Keratinocyte (primary cell): ENCODE measurements at regions not wholly inside any gene's neighbourhood (a gene's known extent, or its start where the extent isn't known, plus 50 kb on each side); places are given as distances from the start of the nearest gene placed in this dataset.

Experiments used
- DNase-seq: peaks from one replicate; pipeline ENCODE4 v3.0.0-alpha.2; 2011; ENCODE audit warnings: low read depth, missing footprints, low spot score
- FAIRE-seq: peaks from 2 replicates; lab custom pipeline; 2011; peaks lifted over from hg19 to GRCh38; lab: Jason Lieb, UNC
- H2AFZ ChIP-seq: 2 replicates; pipeline ENCODE4 v1.6.0; 2012; ENCODE audit warnings: low read length, control low read depth, inconsistent platforms; ENCODE audit not compliant: control insufficient read depth
- H3K27ac ChIP-seq: 2 replicates; pipeline ENCODE4 v1.5.1; 2011; ENCODE audit warnings: low read length; ENCODE audit not compliant: control insufficient read depth, insufficient read depth
- H3K27me3 ChIP-seq: 3 replicates; pipeline ENCODE4 v1.6.0; 2011; ENCODE audit warnings: low read length; ENCODE audit not compliant: control insufficient read depth, insufficient read depth; ENCODE audit errors: extremely low read depth
- H3K36me3 ChIP-seq, 2 experiments: 2 replicates in 1 of 2; 3 replicates in 1 of 2; pipeline ENCODE4 v1.5.1; 2011; ENCODE audit warnings: low read length in 2 of 2, mild to moderate bottlenecking in 1 of 2; ENCODE audit not compliant: control insufficient read depth in 2 of 2, insufficient read depth in 2 of 2; ENCODE audit errors: extremely low read depth in 1 of 2
- H3K4me1 ChIP-seq: 3 replicates; pipeline ENCODE4 v1.5.1; 2011; ENCODE audit warnings: low read length; ENCODE audit not compliant: control insufficient read depth, insufficient read depth; ENCODE audit errors: extremely low read depth
- H3K4me2 ChIP-seq: 3 replicates; pipeline ENCODE4 v1.6.0; 2011; ENCODE audit warnings: low read depth, low read length; ENCODE audit not compliant: control insufficient read depth, insufficient read depth; ENCODE audit errors: extremely low read depth
- H3K4me3 ChIP-seq, 3 experiments: fragments of 200-600 bp in 1 of 3; sonication (generic) in 1 of 3; 2 replicates in 2 of 3; 3 replicates in 1 of 3; pipeline ENCODE4 v1.5.1; 2011 to 2016; ENCODE audit warnings: low read length in 3 of 3, mild to moderate bottlenecking in 3 of 3, control low read depth in 2 of 3, inconsistent platforms in 1 of 3, low read depth in 1 of 3, mixed read lengths in 1 of 3, mixed run types in 1 of 3, moderate library complexity in 1 of 3; ENCODE audit not compliant: control insufficient read depth in 2 of 3, insufficient read depth in 2 of 3; ENCODE audit errors: extremely low read depth in 1 of 3
- H3K79me2 ChIP-seq: 2 replicates; pipeline ENCODE4 v1.6.0; 2012; ENCODE audit warnings: low read length; ENCODE audit not compliant: control insufficient read depth, insufficient read depth
- H3K9ac ChIP-seq: 3 replicates; pipeline ENCODE4 v1.6.0; 2011; ENCODE audit warnings: low read length; ENCODE audit not compliant: control insufficient read depth, insufficient read depth; ENCODE audit errors: extremely low read depth
- H3K9me1 ChIP-seq: 3 replicates; pipeline ENCODE4 v1.6.0; 2011; ENCODE audit warnings: low read length; ENCODE audit not compliant: control insufficient read depth, insufficient read depth; ENCODE audit errors: extremely low read depth
- H3K9me3 ChIP-seq: 2 replicates; pipeline ENCODE4 v1.5.1; 2012; ENCODE audit warnings: low read depth, low read length; ENCODE audit not compliant: control insufficient read depth
- H4K20me1 ChIP-seq: 3 replicates; pipeline ENCODE4 v1.6.0; 2011; ENCODE audit warnings: low read length; ENCODE audit not compliant: control insufficient read depth, insufficient read depth; ENCODE audit errors: extremely low read depth
- CTCF ChIP-seq, 3 experiments: IDR thresholded peaks in 1 of 3; conservative IDR thresholded peaks in 1 of 3; optimal IDR thresholded peaks in 1 of 3; 2 replicates in 2 of 3; 3 replicates in 1 of 3; pipeline versions ENCODE3 to v1.5.1; 2011; ENCODE audit warnings: low read length in 3 of 3, mild to moderate bottlenecking in 3 of 3, moderate library complexity in 2 of 3, control low read depth in 1 of 3, inconsistent platforms in 1 of 3; ENCODE audit not compliant: insufficient read depth in 2 of 3; ENCODE audit errors: extremely low read depth in 1 of 3
- EZH2 ChIP-seq: IDR thresholded peaks from one replicate; pipeline ENCODE4 v1.6.1; 2012; ENCODE audit warnings: inconsistent platforms, mild to moderate bottlenecking, low read length, moderate library complexity
- dilution Hi-C: fragments of 300-500 bp; cut with MboI; formaldehyde crosslinking; loops from one replicate; pipeline ENCODE4 v1.7.0; 2020; ENCODE audit warnings: low sequenced_read_pairs; ENCODE audit not compliant: extremely low pct_ligation_motif_present

DNA sequence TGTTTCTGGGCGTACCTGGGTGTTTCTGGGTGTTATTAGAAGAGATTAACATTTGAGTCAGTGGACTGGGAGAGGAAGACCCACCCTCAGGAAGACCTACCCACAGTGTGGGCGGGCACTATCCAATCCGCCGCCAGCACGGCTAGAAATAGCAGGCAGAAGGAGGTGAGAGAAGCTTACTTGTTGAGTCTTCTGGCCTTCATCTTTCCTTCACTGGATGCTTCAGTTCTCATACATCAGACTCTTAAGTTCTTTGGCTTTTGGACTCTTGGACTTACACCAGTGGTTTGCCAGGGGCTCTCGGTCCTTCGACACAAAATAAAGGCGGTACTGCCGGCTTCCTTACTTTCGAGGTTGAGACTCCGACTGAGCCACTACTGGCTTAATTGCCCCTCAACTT is 654.6 kb upstream of the CADM2 start:
- dilution Hi-C loops = no loop called here
- FAIRE-seq = no peak

DNA sequence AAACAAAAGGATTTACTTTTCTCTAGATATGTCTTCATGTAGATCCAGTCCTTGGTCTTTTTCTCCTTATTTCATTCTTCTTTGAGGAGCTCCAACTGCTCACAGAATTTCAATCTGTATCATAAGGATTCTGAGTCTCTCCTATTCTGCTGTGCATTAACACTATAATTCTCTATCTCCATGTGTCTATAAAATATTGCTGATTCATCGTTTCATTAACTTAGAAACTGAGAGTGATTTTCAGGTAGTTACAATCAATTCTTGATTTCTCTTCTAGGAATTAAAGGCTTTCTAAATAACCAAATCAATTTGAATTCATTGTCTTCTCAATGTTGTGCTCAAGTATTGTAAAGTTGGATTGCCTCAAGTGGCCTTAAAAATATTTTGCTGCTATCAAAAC is 651.5 kb upstream of the CADM2 start:
- Histone ChIP-seq H3K79me2 (no peaks in the 10 kb centered on the region), H4K20me1 (no peaks in the 10 kb centered on the region), H3K27me3 (no peaks in the 10 kb centered on the region), H3K27ac (no peak overlapping the region), H3K4me2 (no peak overlapping the region), H3K9ac (no peak overlapping the region), H3K36me3 (no peaks in the 10 kb centered on the region), H3K9me1 (no peaks in the 10 kb centered on the region), H3K4me3 (no peak overlapping the region), H2AFZ (no peak overlapping the region), H3K9me3 (no peaks in the 10 kb centered on the region), H3K4me1 (no peaks in the 10 kb centered on the region)
- DNase-seq (no peak), FAIRE-seq (no peak)
- TF ChIP-seq CTCF (optimal IDR thresholded peaks at IDR 0.05 in 1 of 3, IDR thresholded peaks at IDR 0.05 in 1 of 3, conservative IDR thresholded peaks at IDR 0.05 in 1 of 3; ENCODE audit: extremely low read depth in 1 of 3, insufficient read depth in 2 of 3, low read length in 3 of 3) (no peak), EZH2 (no peak)
- dilution Hi-C loops = no loop called here

More for the DNA sequence above, 654.6 kb upstream of the CADM2 start:
- TF ChIP-seq EZH2 = no peak
- TF ChIP-seq CTCF (optimal IDR thresholded peaks at IDR 0.05 in 1 of 3, IDR thresholded peaks at IDR 0.05 in 1 of 3, conservative IDR thresholded peaks at IDR 0.05 in 1 of 3; ENCODE audit: extremely low read depth in 1 of 3, insufficient read depth in 2 of 3, low read length in 3 of 3) = no peak
- no peak for DNase-seq
- Histone ChIP-seq H3K4me2 (no peak overlapping the region), H3K4me1 (no peaks in the 10 kb centered on the region), H3K9ac (no peak overlapping the region), H4K20me1 (no peaks in the 10 kb centered on the region), H3K4me3 (no peak overlapping the region), H2AFZ (no peak overlapping the region), H3K79me2 (no peaks in the 10 kb centered on the region), H3K36me3 (no peaks in the 10 kb centered on the region), H3K9me3 (no peaks in the 10 kb centered on the region), H3K9me1 (no peaks in the 10 kb centered on the region), H3K27me3 (no peaks in the 10 kb centered on the region), H3K27ac (no peak overlapping the region)
